K562 (cell line): ENCODE measurements at regions not wholly inside any gene's neighbourhood (a gene's known extent, or its start where the extent isn't known, plus 50 kb on each side); places are given as distances from the start of the nearest gene placed in this dataset.

Experiments used
- CBFB ChIP-seq: sonication (generic); formaldehyde crosslinking; IDR thresholded peaks from 2 replicates; pipeline ENCODE4 v1.4.0; 2020; ENCODE audit warnings: mild to moderate bottlenecking, missing genetic modification reagents
- DPF2 ChIP-seq: fragments of 450-650 bp; IDR thresholded peaks from 2 replicates; pipeline ENCODE4 v1.6.1; 2016
- EP300 ChIP-seq: IDR thresholded peaks from 2 replicates; pipeline ENCODE4 v1.6.1; 2012; ENCODE audit warnings: low read length, improper control_type of control experiment
- EZH2 ChIP-seq: IDR thresholded peaks from 2 replicates; pipeline ENCODE4 v1.6.1; 2012; ENCODE audit warnings: low read depth, mild to moderate bottlenecking, inconsistent platforms, low read length, borderline replicate concordance
- JUNB ChIP-seq: fragments of 450-650 bp; formaldehyde crosslinking; conservative IDR thresholded peaks from 2 replicates; pipeline ENCODE4 v1.4.0; 2020; ENCODE audit warnings: mild to moderate bottlenecking
- MYC ChIP-seq, 2 experiments: fragments of 250-450 bp in 1 of 2; sonication (Bioruptor Pico) in 1 of 2; IDR thresholded peaks; 2 replicates each; pipeline versions ENCODE4 v1.5.1 to v1.6.1; 2012 to 2021; ENCODE audit warnings: low read depth in 2 of 2, borderline replicate concordance in 1 of 2, improper control_type of control experiment in 1 of 2, low read length in 1 of 2, mild to moderate bottlenecking in 1 of 2, moderate library complexity in 1 of 2
- POLR2A ChIP-seq: fragments of 450-650 bp; conservative IDR thresholded peaks from 2 replicates; pipeline ENCODE4 v1.6.1; 2016
- SMAD3 ChIP-seq: fragments of 450-650 bp; formaldehyde crosslinking; conservative IDR thresholded peaks from 2 replicates; pipeline ENCODE4 v1.4.0; 2020; ENCODE audit warnings: mild to moderate bottlenecking
- SRF ChIP-seq, 2 experiments: fragments of 250-450, 450-650 bp in 1 of 2; sonication (Bioruptor Pico) in 1 of 2; sonication (generic) in 1 of 2; formaldehyde crosslinking; IDR thresholded peaks; 2 replicates each; pipeline versions ENCODE4 v1.5.0 to v1.5.1; 2020 to 2022; ENCODE audit warnings: mild to moderate bottlenecking in 1 of 2, missing genetic modification reagents in 1 of 2
- TARDBP ChIP-seq: fragments of 450-650 bp; IDR thresholded peaks from 2 replicates; pipeline ENCODE4 v1.6.1; 2016
- TF ChIP-seq, protein P1 (sequence below): fragments of 200-600 bp; sonication (generic); IDR thresholded peaks from one replicate; pipeline ENCODE4 v1.6.1; 2012; ENCODE audit warnings: mild to moderate bottlenecking, low read depth, low read length, inconsistent platforms
- TF ChIP-seq, protein P2 (sequence below), 3 experiments: IDR thresholded peaks in 2 of 3; conservative IDR thresholded peaks in 1 of 3; 2 replicates each; pipeline ENCODE4 v1.5.1; 2011 to 2012; ENCODE audit warnings: low read length in 3 of 3, mild to moderate bottlenecking in 3 of 3, control low read depth in 2 of 3, improper control_type of control experiment in 1 of 3, inconsistent platforms in 1 of 3, low read depth in 1 of 3, mixed read lengths in 1 of 3, moderate library complexity in 1 of 3; ENCODE audit not compliant: insufficient read depth in 2 of 3
- TF ChIP-seq, protein P3 (sequence below): sonication (generic); formaldehyde crosslinking; IDR thresholded peaks from 2 replicates; pipeline ENCODE4 v1.8.1; 2022; ENCODE audit warnings: missing genetic modification reagents
- TF ChIP-seq, protein P4 (sequence below), 2 experiments: IDR thresholded peaks; 2 replicates each; pipeline ENCODE4 v1.6.1; 2011; ENCODE audit warnings: borderline replicate concordance in 1 of 2, control low read depth in 1 of 2, low read depth in 1 of 2, low read length in 1 of 2, mild to moderate bottlenecking in 1 of 2, mixed read lengths in 1 of 2, moderate library complexity in 1 of 2; ENCODE audit not compliant: insufficient read depth in 1 of 2, insufficient read length in 1 of 2, poor library complexity in 1 of 2, severe bottlenecking in 1 of 2; ENCODE audit errors: extremely low read depth in 1 of 2

DNA sequence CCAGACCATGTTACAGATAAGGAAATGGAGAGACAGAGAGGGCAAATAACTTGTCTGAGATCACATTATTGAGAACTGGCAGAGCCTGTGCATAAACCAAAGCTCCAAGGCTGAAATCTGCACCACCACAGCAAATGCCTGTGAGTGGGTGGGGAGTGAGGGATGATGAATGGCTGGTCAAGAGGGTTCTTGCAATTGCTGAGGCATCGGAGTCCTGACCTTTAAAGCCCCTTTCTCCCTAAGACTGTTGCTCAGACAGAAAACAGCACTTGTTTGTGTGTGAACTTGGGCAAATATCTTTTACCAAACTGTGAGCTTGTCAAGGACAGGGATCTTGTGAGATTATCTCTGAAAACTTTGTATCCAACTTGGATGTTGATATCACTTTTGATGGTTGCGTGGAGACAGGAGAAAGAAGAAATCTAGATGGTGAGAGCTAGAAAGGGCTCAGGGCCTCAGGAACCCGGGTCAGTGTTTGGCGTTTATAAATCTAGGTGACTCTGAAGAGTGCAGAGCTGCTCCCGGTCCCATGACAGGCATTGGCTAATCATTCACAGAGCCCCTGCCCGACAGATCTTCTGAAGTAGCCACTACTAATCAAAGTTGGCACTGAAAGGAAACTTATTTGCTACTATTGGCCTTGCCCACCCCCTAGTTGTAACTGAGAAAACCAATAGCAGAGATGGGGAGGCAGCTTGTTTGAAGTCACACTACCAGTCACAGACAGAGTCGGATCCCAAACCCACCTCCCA is 122.3 kb downstream of the FOXD2 start:
- TF ChIP-seq, protein P1, sequence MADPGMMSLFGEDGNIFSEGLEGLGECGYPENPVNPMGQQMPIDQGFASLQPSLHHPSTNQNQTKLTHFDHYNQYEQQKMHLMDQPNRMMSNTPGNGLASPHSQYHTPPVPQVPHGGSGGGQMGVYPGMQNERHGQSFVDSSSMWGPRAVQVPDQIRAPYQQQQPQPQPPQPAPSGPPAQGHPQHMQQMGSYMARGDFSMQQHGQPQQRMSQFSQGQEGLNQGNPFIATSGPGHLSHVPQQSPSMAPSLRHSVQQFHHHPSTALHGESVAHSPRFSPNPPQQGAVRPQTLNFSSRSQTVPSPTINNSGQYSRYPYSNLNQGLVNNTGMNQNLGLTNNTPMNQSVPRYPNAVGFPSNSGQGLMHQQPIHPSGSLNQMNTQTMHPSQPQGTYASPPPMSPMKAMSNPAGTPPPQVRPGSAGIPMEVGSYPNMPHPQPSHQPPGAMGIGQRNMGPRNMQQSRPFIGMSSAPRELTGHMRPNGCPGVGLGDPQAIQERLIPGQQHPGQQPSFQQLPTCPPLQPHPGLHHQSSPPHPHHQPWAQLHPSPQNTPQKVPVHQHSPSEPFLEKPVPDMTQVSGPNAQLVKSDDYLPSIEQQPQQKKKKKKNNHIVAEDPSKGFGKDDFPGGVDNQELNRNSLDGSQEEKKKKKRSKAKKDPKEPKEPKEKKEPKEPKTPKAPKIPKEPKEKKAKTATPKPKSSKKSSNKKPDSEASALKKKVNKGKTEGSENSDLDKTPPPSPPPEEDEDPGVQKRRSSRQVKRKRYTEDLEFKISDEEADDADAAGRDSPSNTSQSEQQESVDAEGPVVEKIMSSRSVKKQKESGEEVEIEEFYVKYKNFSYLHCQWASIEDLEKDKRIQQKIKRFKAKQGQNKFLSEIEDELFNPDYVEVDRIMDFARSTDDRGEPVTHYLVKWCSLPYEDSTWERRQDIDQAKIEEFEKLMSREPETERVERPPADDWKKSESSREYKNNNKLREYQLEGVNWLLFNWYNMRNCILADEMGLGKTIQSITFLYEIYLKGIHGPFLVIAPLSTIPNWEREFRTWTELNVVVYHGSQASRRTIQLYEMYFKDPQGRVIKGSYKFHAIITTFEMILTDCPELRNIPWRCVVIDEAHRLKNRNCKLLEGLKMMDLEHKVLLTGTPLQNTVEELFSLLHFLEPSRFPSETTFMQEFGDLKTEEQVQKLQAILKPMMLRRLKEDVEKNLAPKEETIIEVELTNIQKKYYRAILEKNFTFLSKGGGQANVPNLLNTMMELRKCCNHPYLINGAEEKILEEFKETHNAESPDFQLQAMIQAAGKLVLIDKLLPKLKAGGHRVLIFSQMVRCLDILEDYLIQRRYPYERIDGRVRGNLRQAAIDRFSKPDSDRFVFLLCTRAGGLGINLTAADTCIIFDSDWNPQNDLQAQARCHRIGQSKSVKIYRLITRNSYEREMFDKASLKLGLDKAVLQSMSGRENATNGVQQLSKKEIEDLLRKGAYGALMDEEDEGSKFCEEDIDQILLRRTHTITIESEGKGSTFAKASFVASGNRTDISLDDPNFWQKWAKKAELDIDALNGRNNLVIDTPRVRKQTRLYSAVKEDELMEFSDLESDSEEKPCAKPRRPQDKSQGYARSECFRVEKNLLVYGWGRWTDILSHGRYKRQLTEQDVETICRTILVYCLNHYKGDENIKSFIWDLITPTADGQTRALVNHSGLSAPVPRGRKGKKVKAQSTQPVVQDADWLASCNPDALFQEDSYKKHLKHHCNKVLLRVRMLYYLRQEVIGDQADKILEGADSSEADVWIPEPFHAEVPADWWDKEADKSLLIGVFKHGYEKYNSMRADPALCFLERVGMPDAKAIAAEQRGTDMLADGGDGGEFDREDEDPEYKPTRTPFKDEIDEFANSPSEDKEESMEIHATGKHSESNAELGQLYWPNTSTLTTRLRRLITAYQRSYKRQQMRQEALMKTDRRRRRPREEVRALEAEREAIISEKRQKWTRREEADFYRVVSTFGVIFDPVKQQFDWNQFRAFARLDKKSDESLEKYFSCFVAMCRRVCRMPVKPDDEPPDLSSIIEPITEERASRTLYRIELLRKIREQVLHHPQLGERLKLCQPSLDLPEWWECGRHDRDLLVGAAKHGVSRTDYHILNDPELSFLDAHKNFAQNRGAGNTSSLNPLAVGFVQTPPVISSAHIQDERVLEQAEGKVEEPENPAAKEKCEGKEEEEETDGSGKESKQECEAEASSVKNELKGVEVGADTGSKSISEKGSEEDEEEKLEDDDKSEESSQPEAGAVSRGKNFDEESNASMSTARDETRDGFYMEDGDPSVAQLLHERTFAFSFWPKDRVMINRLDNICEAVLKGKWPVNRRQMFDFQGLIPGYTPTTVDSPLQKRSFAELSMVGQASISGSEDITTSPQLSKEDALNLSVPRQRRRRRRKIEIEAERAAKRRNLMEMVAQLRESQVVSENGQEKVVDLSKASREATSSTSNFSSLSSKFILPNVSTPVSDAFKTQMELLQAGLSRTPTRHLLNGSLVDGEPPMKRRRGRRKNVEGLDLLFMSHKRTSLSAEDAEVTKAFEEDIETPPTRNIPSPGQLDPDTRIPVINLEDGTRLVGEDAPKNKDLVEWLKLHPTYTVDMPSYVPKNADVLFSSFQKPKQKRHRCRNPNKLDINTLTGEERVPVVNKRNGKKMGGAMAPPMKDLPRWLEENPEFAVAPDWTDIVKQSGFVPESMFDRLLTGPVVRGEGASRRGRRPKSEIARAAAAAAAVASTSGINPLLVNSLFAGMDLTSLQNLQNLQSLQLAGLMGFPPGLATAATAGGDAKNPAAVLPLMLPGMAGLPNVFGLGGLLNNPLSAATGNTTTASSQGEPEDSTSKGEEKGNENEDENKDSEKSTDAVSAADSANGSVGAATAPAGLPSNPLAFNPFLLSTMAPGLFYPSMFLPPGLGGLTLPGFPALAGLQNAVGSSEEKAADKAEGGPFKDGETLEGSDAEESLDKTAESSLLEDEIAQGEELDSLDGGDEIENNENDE, result no peak
- no peak for TF ChIP-seq SMAD3
- no peak for TF ChIP-seq EZH2
- TF ChIP-seq MYC (IDR thresholded peaks at IDR 0.05; ENCODE audit: low read depth, low read length), result no peak
- no peak for TF ChIP-seq MYC (CRISPR knock-in tag; IDR thresholded peaks at IDR 0.05; ENCODE audit: borderline replicate concordance, low read depth)
- no peak for TF ChIP-seq POLR2A
- TF ChIP-seq, protein P2, sequence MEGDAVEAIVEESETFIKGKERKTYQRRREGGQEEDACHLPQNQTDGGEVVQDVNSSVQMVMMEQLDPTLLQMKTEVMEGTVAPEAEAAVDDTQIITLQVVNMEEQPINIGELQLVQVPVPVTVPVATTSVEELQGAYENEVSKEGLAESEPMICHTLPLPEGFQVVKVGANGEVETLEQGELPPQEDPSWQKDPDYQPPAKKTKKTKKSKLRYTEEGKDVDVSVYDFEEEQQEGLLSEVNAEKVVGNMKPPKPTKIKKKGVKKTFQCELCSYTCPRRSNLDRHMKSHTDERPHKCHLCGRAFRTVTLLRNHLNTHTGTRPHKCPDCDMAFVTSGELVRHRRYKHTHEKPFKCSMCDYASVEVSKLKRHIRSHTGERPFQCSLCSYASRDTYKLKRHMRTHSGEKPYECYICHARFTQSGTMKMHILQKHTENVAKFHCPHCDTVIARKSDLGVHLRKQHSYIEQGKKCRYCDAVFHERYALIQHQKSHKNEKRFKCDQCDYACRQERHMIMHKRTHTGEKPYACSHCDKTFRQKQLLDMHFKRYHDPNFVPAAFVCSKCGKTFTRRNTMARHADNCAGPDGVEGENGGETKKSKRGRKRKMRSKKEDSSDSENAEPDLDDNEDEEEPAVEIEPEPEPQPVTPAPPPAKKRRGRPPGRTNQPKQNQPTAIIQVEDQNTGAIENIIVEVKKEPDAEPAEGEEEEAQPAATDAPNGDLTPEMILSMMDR (IDR thresholded peaks at IDR 0.05 in 2 of 3, conservative IDR thresholded peaks at IDR 0.05 in 1 of 3; ENCODE audit: insufficient read depth in 2 of 3, low read depth in 1 of 3, low read length in 3 of 3), result no peak
- TF ChIP-seq, protein P3, sequence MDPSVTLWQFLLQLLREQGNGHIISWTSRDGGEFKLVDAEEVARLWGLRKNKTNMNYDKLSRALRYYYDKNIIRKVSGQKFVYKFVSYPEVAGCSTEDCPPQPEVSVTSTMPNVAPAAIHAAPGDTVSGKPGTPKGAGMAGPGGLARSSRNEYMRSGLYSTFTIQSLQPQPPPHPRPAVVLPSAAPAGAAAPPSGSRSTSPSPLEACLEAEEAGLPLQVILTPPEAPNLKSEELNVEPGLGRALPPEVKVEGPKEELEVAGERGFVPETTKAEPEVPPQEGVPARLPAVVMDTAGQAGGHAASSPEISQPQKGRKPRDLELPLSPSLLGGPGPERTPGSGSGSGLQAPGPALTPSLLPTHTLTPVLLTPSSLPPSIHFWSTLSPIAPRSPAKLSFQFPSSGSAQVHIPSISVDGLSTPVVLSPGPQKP (CRISPR knock-in tag), result no peak
- no peak for TF ChIP-seq CBFB (CRISPR knock-in tag)
- no peak for TF ChIP-seq DPF2
- TF ChIP-seq, protein P4, sequence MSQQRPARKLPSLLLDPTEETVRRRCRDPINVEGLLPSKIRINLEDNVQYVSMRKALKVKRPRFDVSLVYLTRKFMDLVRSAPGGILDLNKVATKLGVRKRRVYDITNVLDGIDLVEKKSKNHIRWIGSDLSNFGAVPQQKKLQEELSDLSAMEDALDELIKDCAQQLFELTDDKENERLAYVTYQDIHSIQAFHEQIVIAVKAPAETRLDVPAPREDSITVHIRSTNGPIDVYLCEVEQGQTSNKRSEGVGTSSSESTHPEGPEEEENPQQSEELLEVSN (IDR thresholded peaks at IDR 0.05; ENCODE audit: borderline replicate concordance in 1 of 2, extremely low read depth in 1 of 2, insufficient read depth in 1 of 2, insufficient read length in 1 of 2, low read depth in 1 of 2, low read length in 1 of 2, poor library complexity in 1 of 2, severe bottlenecking in 1 of 2), result no peak
- TF ChIP-seq EP300, result no peak
- TF ChIP-seq JUNB (CRISPR knock-in tag), result no peak
- TF ChIP-seq TARDBP, result no peak
- TF ChIP-seq SRF (CRISPR knock-in tag; IDR thresholded peaks at IDR 0.05), result no peak
